ENCODE measurements at regions not wholly inside any gene's neighbourhood (a gene's known extent, or its start where the extent isn't known, plus 50 kb on each side); places are given as distances from the start of the nearest gene placed in this dataset.

DNA sequence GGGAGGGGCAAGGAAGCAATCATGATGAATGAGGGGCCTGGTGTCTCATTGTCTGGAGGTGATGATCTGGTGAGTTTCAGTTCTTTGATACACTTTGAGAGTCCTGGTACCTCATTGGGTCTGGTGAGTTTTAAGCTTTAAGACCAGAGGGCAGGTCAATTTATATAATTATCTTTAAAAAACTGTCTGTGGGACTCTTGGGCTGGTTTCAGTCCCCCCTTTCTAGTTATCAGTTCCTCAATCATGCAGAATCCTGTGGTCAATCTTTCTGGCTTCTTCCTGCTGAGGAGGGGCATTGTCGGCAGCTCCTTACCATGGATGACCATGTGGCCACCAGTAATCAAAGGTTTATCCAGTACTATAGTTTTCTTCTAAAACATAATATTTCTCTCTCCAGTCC, 789.1 kb downstream of the PCDH18 start:
- no TSS peak for BruUV-seq (replicated peaks)
- H3K27me3 ChIP-seq (replicated peaks; ENCODE audit: insufficient read depth, low read depth, low read length, poor library complexity): no peaks in the 10 kb centered on the region
- no peaks in the 10 kb centered on the region for H3K36me3 ChIP-seq (ENCODE audit: insufficient read depth, low read length, poor library complexity, severe bottlenecking)
- H3K4me3 ChIP-seq (ENCODE audit: low read depth, low read length, poor library complexity, severe bottlenecking): no peak overlapping the region
- intact Hi-C loops (cut with micrococcal nuclease; ENCODE audit: unreplicated experiment): no loop called here
- ChIA-PET CTCF (no interaction called here), POLR2A (ENCODE audit: low non-redundant PET) (no interaction called here)
- no peak for DNase-seq (ENCODE audit: low spot score)
- peaks cover 9% of the 10 kb centered on the region for H3K9me3 ChIP-seq (ENCODE audit: low read depth, low read length, poor library complexity, severe bottlenecking)
- H3K27ac ChIP-seq (ENCODE audit: low read depth, low read length, poor library complexity, severe bottlenecking): no peak overlapping the region
- H3K4me1 ChIP-seq (ENCODE audit: insufficient read depth, low read length, poor library complexity, severe bottlenecking): no peaks in the 10 kb centered on the region
- no peak for TF ChIP-seq EZH2 (IDR thresholded peaks at IDR 0.05; ENCODE audit: borderline replicate concordance, low read depth, low read length, poor library complexity, severe bottlenecking)

DNA sequence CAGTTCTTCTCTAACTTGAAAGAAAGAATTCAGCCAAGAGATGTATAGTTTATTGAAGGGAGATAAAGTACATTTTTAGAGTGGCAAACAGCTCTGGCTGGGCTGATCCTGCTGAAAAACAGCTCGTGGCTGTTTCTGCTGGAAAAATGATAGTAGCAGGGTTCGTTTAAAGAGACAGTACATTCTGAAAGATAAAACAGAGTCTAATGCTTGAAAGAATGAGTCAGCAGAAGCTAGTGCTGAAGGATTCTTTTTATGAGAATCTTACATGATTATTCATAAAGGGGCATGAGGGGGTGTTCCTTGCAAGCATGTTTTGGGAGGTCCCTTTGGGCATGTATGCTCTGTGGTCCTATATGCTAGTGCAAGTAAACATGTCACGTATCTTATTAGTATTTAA, 790.0 kb downstream of the PCDH18 start:
- no peak overlapping the region for H3K4me3 ChIP-seq (ENCODE audit: low read depth, low read length, poor library complexity, severe bottlenecking)
- no peaks in the 10 kb centered on the region for H3K4me1 ChIP-seq (ENCODE audit: insufficient read depth, low read length, poor library complexity, severe bottlenecking)
- POLR2A ChIA-PET (ENCODE audit: low non-redundant PET): no interaction called here
- intact Hi-C loops (cut with micrococcal nuclease; ENCODE audit: unreplicated experiment): no loop called here
- DNase-seq (ENCODE audit: low spot score): peak; percentile 2
- H3K27ac ChIP-seq (ENCODE audit: low read depth, low read length, poor library complexity, severe bottlenecking): no peak overlapping the region
- H3K36me3 ChIP-seq (ENCODE audit: insufficient read depth, low read length, poor library complexity, severe bottlenecking): no peaks in the 10 kb centered on the region
- TF ChIP-seq EZH2 (IDR thresholded peaks at IDR 0.05; ENCODE audit: borderline replicate concordance, low read depth, low read length, poor library complexity, severe bottlenecking): no peak
- TF ChIP-seq, protein P1, sequence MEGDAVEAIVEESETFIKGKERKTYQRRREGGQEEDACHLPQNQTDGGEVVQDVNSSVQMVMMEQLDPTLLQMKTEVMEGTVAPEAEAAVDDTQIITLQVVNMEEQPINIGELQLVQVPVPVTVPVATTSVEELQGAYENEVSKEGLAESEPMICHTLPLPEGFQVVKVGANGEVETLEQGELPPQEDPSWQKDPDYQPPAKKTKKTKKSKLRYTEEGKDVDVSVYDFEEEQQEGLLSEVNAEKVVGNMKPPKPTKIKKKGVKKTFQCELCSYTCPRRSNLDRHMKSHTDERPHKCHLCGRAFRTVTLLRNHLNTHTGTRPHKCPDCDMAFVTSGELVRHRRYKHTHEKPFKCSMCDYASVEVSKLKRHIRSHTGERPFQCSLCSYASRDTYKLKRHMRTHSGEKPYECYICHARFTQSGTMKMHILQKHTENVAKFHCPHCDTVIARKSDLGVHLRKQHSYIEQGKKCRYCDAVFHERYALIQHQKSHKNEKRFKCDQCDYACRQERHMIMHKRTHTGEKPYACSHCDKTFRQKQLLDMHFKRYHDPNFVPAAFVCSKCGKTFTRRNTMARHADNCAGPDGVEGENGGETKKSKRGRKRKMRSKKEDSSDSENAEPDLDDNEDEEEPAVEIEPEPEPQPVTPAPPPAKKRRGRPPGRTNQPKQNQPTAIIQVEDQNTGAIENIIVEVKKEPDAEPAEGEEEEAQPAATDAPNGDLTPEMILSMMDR (conservative IDR thresholded peaks at IDR 0.05; ENCODE audit: low read depth, low read length): no peak
- CTCF ChIA-PET: no interaction called here
- no peaks in the 10 kb centered on the region for H3K27me3 ChIP-seq (replicated peaks; ENCODE audit: insufficient read depth, low read depth, low read length, poor library complexity)
- H3K9me3 ChIP-seq (ENCODE audit: low read depth, low read length, poor library complexity, severe bottlenecking): peaks cover 9% of the 10 kb centered on the region
- BruUV-seq (replicated peaks): no TSS peak

DNA sequence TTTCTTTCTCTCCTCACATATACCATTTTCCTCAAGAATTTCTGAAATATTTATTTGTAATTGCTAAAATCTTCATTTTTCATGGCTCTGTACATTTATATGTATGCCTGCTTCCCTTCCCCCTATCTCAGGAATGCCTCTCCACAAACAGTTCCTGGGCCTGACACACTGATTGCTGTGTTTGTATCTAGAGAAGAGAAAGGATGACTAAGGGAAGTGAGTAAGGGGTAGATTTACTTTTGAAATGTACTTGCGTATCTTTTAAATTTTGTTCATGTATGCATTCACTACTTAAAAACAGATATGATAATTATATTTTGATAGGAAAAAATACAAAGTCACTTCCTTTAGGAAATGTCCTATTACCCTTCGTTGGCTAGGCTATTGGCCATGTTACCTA, 790.8 kb downstream of the PCDH18 start:
- POLR2A ChIA-PET (ENCODE audit: low non-redundant PET): no interaction called here
- CTCF ChIA-PET: no interaction called here
- Histone ChIP-seq H3K4me1 (ENCODE audit: insufficient read depth, low read length, poor library complexity, severe bottlenecking) (no peaks in the 10 kb centered on the region), H3K27me3 (replicated peaks; ENCODE audit: insufficient read depth, low read depth, low read length, poor library complexity) (no peaks in the 10 kb centered on the region), H3K9me3 (ENCODE audit: low read depth, low read length, poor library complexity, severe bottlenecking) (peaks cover 9% of the 10 kb centered on the region), H3K27ac (ENCODE audit: low read depth, low read length, poor library complexity, severe bottlenecking) (no peak overlapping the region), H3K4me3 (ENCODE audit: low read depth, low read length, poor library complexity, severe bottlenecking) (no peak overlapping the region), H3K36me3 (ENCODE audit: insufficient read depth, low read length, poor library complexity, severe bottlenecking) (no peaks in the 10 kb centered on the region)
- no TSS peak for BruUV-seq (replicated peaks)
- no peak for DNase-seq (ENCODE audit: low spot score)
- TF ChIP-seq, protein P1 (conservative IDR thresholded peaks at IDR 0.05; ENCODE audit: low read depth, low read length): no peak
- TF ChIP-seq EZH2 (IDR thresholded peaks at IDR 0.05; ENCODE audit: borderline replicate concordance, low read depth, low read length, poor library complexity, severe bottlenecking): no peak
- intact Hi-C loops (cut with micrococcal nuclease; ENCODE audit: unreplicated experiment): no loop called here

DNA sequence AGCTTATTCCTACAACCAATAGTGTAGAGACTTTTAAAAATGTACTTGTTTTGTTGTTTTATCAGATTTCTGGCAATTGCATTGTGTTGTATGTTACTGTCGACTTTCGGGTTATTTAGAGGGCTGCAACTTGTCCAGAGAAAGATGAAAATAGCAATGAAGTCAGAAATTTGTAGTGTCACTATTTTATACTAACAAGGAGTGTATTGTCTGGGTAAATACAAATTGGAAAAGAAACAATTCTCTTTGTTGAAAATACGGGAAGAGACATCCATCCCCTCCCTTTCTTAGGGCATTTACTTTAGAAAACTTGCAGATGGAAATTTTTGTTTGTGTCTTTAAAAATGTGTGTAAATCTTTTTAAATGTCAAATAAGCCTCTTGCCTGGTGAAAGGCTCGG, 792.0 kb downstream of the PCDH18 start:
- ChIA-PET CTCF (no interaction called here), POLR2A (ENCODE audit: low non-redundant PET) (no interaction called here)
- intact Hi-C loops (cut with micrococcal nuclease; ENCODE audit: unreplicated experiment): no loop called here
- no peaks in the 10 kb centered on the region for H3K36me3 ChIP-seq (ENCODE audit: insufficient read depth, low read length, poor library complexity, severe bottlenecking)
- peaks cover 9% of the 10 kb centered on the region for H3K9me3 ChIP-seq (ENCODE audit: low read depth, low read length, poor library complexity, severe bottlenecking)
- TF ChIP-seq, protein P1 (conservative IDR thresholded peaks at IDR 0.05; ENCODE audit: low read depth, low read length): no peak
- TF ChIP-seq EZH2 (IDR thresholded peaks at IDR 0.05; ENCODE audit: borderline replicate concordance, low read depth, low read length, poor library complexity, severe bottlenecking): no peak
- no TSS peak for BruUV-seq (replicated peaks)
- no peak overlapping the region for H3K4me3 ChIP-seq (ENCODE audit: low read depth, low read length, poor library complexity, severe bottlenecking)
- no peak for DNase-seq (ENCODE audit: low spot score)
- no peaks in the 10 kb centered on the region for H3K27me3 ChIP-seq (replicated peaks; ENCODE audit: insufficient read depth, low read depth, low read length, poor library complexity)
- no peaks in the 10 kb centered on the region for H3K4me1 ChIP-seq (ENCODE audit: insufficient read depth, low read length, poor library complexity, severe bottlenecking)
- no peak overlapping the region for H3K27ac ChIP-seq (ENCODE audit: low read depth, low read length, poor library complexity, severe bottlenecking)

Measured in A673 (cell line).